ENCODE measurements at regions not wholly inside any gene's neighbourhood (a gene's known extent, or its start where the extent isn't known, plus 50 kb on each side); places are given as distances from the start of the nearest gene placed in this dataset.
"Not testable (repeated sequence)": the region's sequence is repeated elsewhere in the genome, so short reads cannot be mapped to it uniquely, and the experiment has no call there.

GRCh38 chr4:85132570-85132969, 166.1 kb upstream of the WDFY3 start:
- Mint-ChIP-seq H3K4me3 (no peak overlapping the region), H3K27me3 (no peaks in the 10 kb centered on the region), H3K27ac (no peak overlapping the region), H3K9me3 (no peaks in the 10 kb centered on the region), H3K4me1 (ENCODE audit: unreplicated experiment) (peaks cover 5% of the 10 kb centered on the region), H3K36me3 (no peaks in the 10 kb centered on the region)
- no peak for DNase-seq (ENCODE audit: extremely low spot score, unreplicated experiment)
- TF ChIP-seq, protein P1, sequence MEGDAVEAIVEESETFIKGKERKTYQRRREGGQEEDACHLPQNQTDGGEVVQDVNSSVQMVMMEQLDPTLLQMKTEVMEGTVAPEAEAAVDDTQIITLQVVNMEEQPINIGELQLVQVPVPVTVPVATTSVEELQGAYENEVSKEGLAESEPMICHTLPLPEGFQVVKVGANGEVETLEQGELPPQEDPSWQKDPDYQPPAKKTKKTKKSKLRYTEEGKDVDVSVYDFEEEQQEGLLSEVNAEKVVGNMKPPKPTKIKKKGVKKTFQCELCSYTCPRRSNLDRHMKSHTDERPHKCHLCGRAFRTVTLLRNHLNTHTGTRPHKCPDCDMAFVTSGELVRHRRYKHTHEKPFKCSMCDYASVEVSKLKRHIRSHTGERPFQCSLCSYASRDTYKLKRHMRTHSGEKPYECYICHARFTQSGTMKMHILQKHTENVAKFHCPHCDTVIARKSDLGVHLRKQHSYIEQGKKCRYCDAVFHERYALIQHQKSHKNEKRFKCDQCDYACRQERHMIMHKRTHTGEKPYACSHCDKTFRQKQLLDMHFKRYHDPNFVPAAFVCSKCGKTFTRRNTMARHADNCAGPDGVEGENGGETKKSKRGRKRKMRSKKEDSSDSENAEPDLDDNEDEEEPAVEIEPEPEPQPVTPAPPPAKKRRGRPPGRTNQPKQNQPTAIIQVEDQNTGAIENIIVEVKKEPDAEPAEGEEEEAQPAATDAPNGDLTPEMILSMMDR (conservative IDR thresholded peaks at IDR 0.05) = no peak

- not testable (repeated sequence) for H3K36me3 Mint-ChIP-seq; DNase-seq (ENCODE audit: extremely low spot score, unreplicated experiment); H3K4me1 Mint-ChIP-seq (ENCODE audit: unreplicated experiment); H3K9me3 Mint-ChIP-seq; H3K4me3 Mint-ChIP-seq; H3K27ac Mint-ChIP-seq
- H3K27me3 Mint-ChIP-seq = peaks cover 12% of the 10 kb centered on the region
Measured at GRCh38 chr4:85139749-85140148, 173.3 kb upstream of the WDFY3 start.

DNA sequence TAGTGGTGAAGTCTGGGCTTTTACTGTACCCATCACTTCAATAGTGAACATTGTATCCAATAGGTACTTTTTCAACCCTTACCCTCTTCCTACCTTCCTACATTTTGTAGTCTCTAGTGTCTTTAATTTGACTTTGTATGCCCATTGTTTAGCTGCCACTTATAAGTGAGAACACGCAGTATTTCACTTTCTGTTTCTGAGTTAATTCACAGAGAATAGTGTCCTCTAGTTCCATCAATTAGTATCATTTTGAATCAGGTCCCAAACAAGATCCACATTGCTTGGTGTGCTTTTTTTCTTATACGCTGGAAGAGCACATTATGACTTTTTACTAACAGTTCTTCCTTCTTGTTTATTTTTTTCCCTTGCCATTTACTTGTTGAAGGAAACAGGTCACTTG, 176.0 kb upstream of the WDFY3 start:
- Mint-ChIP-seq H3K36me3 (no peaks in the 10 kb centered on the region), H3K27me3 (peaks cover 12% of the 10 kb centered on the region), H3K4me3 (no peak overlapping the region), H3K27ac (no peak overlapping the region), H3K9me3 (peaks cover 6% of the 10 kb centered on the region), H3K4me1 (ENCODE audit: unreplicated experiment) (no peaks in the 10 kb centered on the region)
- no peak for DNase-seq (ENCODE audit: extremely low spot score, unreplicated experiment)
- TF ChIP-seq, protein P1 (conservative IDR thresholded peaks at IDR 0.05) = no peak

- no peaks in the 10 kb centered on the region for H3K4me1 Mint-ChIP-seq (ENCODE audit: unreplicated experiment)
- no peak for DNase-seq (ENCODE audit: extremely low spot score, unreplicated experiment)
- peaks cover 12% of the 10 kb centered on the region for H3K27me3 Mint-ChIP-seq
- H3K36me3 Mint-ChIP-seq = no peaks in the 10 kb centered on the region
- no peak overlapping the region for H3K4me3 Mint-ChIP-seq
- no peak overlapping the region for H3K27ac Mint-ChIP-seq
- TF ChIP-seq, protein P1 (conservative IDR thresholded peaks at IDR 0.05) = peak; percentile 85
- no peaks in the 10 kb centered on the region for H3K9me3 Mint-ChIP-seq
Measured at GRCh38 chr4:85147481-85148076, 181.1 kb upstream of the WDFY3 start.

- Mint-ChIP-seq H3K4me1 (ENCODE audit: unreplicated experiment) (no peaks in the 10 kb centered on the region), H3K4me3 (no peak overlapping the region)
Measured at GRCh38 chr4:85149676-85150075, 183.2 kb upstream of the WDFY3 start.

DNA sequence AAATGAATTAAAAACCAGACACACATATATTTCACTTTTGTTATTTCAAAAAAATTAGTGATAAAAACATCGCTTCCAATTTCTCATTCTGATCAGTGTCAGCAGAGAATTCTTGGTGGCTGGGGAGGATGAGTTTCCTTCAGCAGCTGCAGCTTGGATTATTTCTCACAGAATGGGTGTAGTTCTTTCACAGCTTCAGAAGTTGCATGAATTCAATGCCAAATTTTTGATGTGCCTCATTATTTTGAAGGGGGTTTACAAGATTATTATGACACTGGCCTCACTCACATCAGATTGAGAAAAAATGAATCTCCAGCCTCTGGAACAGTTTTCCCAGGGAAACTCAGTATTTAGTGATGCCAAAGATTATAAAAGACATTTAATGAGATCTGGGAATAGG, 184.9 kb upstream of the WDFY3 start:
- TF ChIP-seq, protein P1 (conservative IDR thresholded peaks at IDR 0.05) = no peak
- peaks cover 3% of the 10 kb centered on the region for H3K27me3 Mint-ChIP-seq
- H3K36me3 Mint-ChIP-seq = no peaks in the 10 kb centered on the region
- H3K4me1 Mint-ChIP-seq (ENCODE audit: unreplicated experiment) = no peaks in the 10 kb centered on the region
- H3K4me3 Mint-ChIP-seq = no peak overlapping the region
- no peaks in the 10 kb centered on the region for H3K9me3 Mint-ChIP-seq
- no peak for DNase-seq (ENCODE audit: extremely low spot score, unreplicated experiment)
- H3K27ac Mint-ChIP-seq = no peak overlapping the region

More at GRCh38 chr4:85149676-85150075, 183.2 kb upstream of the WDFY3 start:
- Mint-ChIP-seq H3K27me3 (peaks cover 3% of the 10 kb centered on the region), H3K36me3 (no peaks in the 10 kb centered on the region), H3K27ac (no peak overlapping the region), H3K9me3 (no peaks in the 10 kb centered on the region)
- TF ChIP-seq, protein P1 (conservative IDR thresholded peaks at IDR 0.05) = no peak
- DNase-seq (ENCODE audit: extremely low spot score, unreplicated experiment) = no peak

All from type B pancreatic cell (in vitro differentiated cells).